ENCODE measurements at regions not wholly inside any gene's neighbourhood (a gene's known extent, or its start where the extent isn't known, plus 50 kb on each side); places are given as distances from the start of the nearest gene placed in this dataset.

DNA sequence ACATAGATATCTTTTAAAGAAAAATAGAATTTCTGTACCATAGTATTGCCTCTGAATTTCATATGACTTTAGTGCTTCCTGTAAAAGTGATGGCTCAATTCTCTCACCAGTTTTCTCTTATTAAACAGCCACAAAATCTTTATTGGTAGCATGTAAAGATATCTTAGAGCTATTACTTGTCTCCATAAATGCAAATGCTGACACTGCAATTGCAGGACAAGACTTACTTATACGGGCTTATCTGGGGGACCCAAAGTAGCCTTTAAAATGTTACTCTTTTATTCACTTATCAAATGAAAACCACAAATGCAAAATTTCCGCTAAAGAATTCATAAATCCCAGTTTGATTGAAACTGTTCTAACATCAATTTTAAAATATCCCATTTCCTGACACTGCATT is 287.1 kb upstream of the SPTLC3 start:
- H3K27ac Mint-ChIP-seq (ENCODE audit: unreplicated experiment) = no peak overlapping the region
- TF ChIP-seq, protein P1, sequence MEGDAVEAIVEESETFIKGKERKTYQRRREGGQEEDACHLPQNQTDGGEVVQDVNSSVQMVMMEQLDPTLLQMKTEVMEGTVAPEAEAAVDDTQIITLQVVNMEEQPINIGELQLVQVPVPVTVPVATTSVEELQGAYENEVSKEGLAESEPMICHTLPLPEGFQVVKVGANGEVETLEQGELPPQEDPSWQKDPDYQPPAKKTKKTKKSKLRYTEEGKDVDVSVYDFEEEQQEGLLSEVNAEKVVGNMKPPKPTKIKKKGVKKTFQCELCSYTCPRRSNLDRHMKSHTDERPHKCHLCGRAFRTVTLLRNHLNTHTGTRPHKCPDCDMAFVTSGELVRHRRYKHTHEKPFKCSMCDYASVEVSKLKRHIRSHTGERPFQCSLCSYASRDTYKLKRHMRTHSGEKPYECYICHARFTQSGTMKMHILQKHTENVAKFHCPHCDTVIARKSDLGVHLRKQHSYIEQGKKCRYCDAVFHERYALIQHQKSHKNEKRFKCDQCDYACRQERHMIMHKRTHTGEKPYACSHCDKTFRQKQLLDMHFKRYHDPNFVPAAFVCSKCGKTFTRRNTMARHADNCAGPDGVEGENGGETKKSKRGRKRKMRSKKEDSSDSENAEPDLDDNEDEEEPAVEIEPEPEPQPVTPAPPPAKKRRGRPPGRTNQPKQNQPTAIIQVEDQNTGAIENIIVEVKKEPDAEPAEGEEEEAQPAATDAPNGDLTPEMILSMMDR (conservative IDR thresholded peaks at IDR 0.05) = no peak
- no peaks in the 10 kb centered on the region for H3K36me3 Mint-ChIP-seq (ENCODE audit: low read depth)

DNA sequence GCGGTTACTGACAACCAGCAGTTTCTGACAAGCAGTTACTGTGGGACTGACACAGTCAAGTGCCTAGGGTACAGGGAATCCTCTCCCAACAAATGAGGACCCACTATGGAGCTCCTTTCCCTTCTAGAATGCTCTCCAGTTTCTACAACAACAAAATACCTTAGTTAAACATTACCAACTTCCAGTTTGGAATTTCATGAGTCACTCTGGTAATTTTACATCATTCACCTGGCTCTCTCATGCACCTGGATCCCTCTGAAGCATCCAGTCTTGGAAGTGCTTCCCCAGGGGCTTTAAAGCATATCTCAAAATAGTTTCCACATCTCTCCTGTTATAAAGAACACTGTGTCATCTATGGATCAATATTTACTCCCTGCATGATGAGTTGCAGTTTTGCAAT is 286.7 kb upstream of the SPTLC3 start:
- Mint-ChIP-seq H3K27me3 (ENCODE audit: low read depth) (no peaks in the 10 kb centered on the region), H3K9me3 (no peaks in the 10 kb centered on the region), H3K36me3 (ENCODE audit: low read depth) (no peaks in the 10 kb centered on the region), H3K27ac (ENCODE audit: unreplicated experiment) (no peak overlapping the region), H3K4me1 (no peaks in the 10 kb centered on the region), H3K4me3 (no peak overlapping the region)
- DNase-seq (ENCODE audit: low read depth, low spot score) = no peak
- TF ChIP-seq, protein P1 (conservative IDR thresholded peaks at IDR 0.05) = no peak

More for the DNA sequence above, 287.1 kb upstream of the SPTLC3 start:
- DNase-seq (ENCODE audit: low read depth, low spot score) = no peak
- Mint-ChIP-seq H3K27me3 (ENCODE audit: low read depth) (no peaks in the 10 kb centered on the region), H3K4me3 (no peak overlapping the region), H3K4me1 (no peaks in the 10 kb centered on the region), H3K9me3 (no peaks in the 10 kb centered on the region)

DNA sequence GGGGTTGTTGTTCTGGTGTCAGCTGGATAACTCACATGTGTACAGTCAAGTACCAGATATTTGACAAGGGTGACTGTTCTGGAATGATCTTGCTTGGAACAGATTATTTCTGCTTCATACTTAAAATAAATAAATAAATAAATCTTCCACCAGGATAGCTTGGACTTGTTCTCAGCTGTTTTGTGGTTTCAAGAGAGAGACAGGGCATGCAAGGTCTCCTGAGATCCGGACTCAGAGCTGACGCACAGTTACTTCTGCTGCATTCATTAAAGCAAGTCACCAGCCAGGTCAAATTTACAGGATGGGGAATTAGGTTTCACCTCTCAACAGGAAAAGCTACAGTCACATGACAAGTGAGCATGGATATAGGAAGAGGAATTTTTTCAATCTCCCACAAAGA is 285.0 kb upstream of the SPTLC3 start:
- no peaks in the 10 kb centered on the region for H3K36me3 Mint-ChIP-seq (ENCODE audit: low read depth)
- no peak overlapping the region for H3K27ac Mint-ChIP-seq (ENCODE audit: unreplicated experiment)
- TF ChIP-seq, protein P1 (conservative IDR thresholded peaks at IDR 0.05) = no peak
- no peaks in the 10 kb centered on the region for H3K27me3 Mint-ChIP-seq (ENCODE audit: low read depth)
- no peaks in the 10 kb centered on the region for H3K4me1 Mint-ChIP-seq
- H3K4me3 Mint-ChIP-seq = no peak overlapping the region
- no peak for DNase-seq (ENCODE audit: low read depth, low spot score)
- H3K9me3 Mint-ChIP-seq = no peaks in the 10 kb centered on the region

DNA sequence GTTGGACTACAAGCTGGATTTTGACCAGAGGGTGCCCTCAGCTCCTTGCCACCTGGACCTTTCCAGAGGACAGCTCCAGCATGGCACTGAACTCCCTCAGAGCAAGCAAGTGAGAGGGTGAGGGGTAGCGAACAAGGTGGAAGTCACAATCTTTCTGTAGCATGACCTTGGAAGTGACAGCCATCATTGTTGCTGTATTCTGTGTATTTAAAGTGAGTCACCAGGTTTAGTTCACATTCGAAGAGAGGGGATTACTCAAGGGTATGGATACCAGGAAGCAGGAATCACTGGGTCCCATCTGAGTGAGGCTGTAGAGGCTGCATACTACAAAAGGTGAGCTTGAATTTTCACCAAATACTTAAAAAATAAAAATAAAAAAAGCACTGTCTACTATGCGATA is 280.0 kb upstream of the SPTLC3 start:
- Mint-ChIP-seq H3K27ac (ENCODE audit: unreplicated experiment) (no peak overlapping the region), H3K4me3 (no peak overlapping the region), H3K27me3 (ENCODE audit: low read depth) (no peaks in the 10 kb centered on the region), H3K4me1 (no peaks in the 10 kb centered on the region), H3K36me3 (ENCODE audit: low read depth) (no peaks in the 10 kb centered on the region), H3K9me3 (no peaks in the 10 kb centered on the region)
- no peak for DNase-seq (ENCODE audit: low read depth, low spot score)
- TF ChIP-seq, protein P1 (conservative IDR thresholded peaks at IDR 0.05) = no peak

DNA sequence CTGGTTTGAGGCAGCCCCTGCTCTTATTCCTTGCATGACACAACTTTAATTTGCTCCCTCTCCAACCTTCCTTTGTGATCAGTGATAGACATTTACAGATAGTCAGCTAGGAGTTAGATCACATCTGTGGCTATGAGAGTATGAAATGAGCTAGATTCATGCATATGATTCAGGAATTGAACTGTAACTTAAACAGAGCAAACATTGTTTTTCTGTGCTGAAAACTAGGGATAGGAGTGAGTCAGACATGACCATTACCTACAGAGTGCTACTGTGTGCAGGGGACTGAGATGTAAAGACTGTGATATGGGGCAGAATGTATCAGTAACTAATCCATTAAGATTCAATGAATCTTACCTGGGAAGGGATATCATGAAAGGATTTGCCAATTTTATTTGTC is 279.4 kb upstream of the SPTLC3 start:
- Mint-ChIP-seq H3K27ac (ENCODE audit: unreplicated experiment) (no peak overlapping the region), H3K9me3 (no peaks in the 10 kb centered on the region), H3K4me1 (no peaks in the 10 kb centered on the region), H3K27me3 (ENCODE audit: low read depth) (no peaks in the 10 kb centered on the region), H3K4me3 (no peak overlapping the region), H3K36me3 (ENCODE audit: low read depth) (no peaks in the 10 kb centered on the region)
- TF ChIP-seq, protein P1 (conservative IDR thresholded peaks at IDR 0.05) = no peak
- no peak for DNase-seq (ENCODE audit: low read depth, low spot score)

DNA sequence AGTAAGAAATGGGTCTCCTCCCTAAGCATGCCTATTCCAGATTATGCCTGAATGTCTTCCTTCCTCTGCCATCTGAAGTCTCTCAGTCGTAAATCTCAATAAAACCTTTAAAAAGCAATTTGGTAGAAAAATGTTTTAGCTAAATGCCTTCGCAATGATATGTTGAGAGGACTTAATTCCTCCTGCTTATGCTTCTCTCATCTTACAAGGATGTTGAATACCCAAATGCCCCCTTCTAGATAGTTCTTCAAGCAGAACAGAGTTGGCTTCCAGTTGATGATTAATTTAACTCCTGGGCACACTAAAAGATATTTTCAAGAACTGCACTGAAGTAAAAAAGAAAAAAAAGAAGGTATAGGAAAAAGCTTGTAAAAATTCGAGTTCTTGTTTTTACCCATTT is 275.0 kb upstream of the SPTLC3 start:
- TF ChIP-seq, protein P1 (conservative IDR thresholded peaks at IDR 0.05) = no peak
- H3K4me3 Mint-ChIP-seq = no peak overlapping the region
- no peaks in the 10 kb centered on the region for H3K27me3 Mint-ChIP-seq (ENCODE audit: low read depth)
- no peaks in the 10 kb centered on the region for H3K36me3 Mint-ChIP-seq (ENCODE audit: low read depth)
- DNase-seq (ENCODE audit: low read depth, low spot score) = no peak
- H3K27ac Mint-ChIP-seq (ENCODE audit: unreplicated experiment) = no peak overlapping the region
- no peaks in the 10 kb centered on the region for H3K4me1 Mint-ChIP-seq
- peaks cover 10% of the 10 kb centered on the region for H3K9me3 Mint-ChIP-seq

Data from neural crest cell (in vitro differentiated cells).